Loucy (cell line): ENCODE measurements at regions not wholly inside any gene's neighbourhood (a gene's known extent, or its start where the extent isn't known, plus 50 kb on each side); places are given as distances from the start of the nearest gene placed in this dataset.

Experiments used
- H2AFZ ChIP-seq: fragments of 200-600 bp; sonication (generic); 2 replicates; pipeline ENCODE4 v1.6.0; 2016; ENCODE audit warnings: antibody characterized with exemption, mild to moderate bottlenecking, low read length, moderate library complexity
- H3F3A ChIP-seq: fragments of 200-600 bp; 2 replicates; pipeline ENCODE4 v1.6.0; 2016; ENCODE audit warnings: antibody characterized with exemption, low read depth, mild to moderate bottlenecking
- H3K27me3 ChIP-seq: fragments of 200-600 bp; sonication (generic); 2 replicates; pipeline ENCODE4 v1.6.1; 2014; ENCODE audit warnings: low read length, mild to moderate bottlenecking; ENCODE audit not compliant: insufficient read depth, poor library complexity, severe bottlenecking
- H3K36me3 ChIP-seq: fragments of 200-600 bp; sonication (generic); 2 replicates; pipeline ENCODE4 v1.6.1; 2016; ENCODE audit warnings: low read length; ENCODE audit not compliant: insufficient read depth
- H3K4me1 ChIP-seq: fragments of 200-600 bp; sonication (generic); 2 replicates; pipeline ENCODE4 v1.5.1; 2014; ENCODE audit warnings: low read length, mild to moderate bottlenecking; ENCODE audit not compliant: insufficient read depth, poor library complexity, severe bottlenecking
- H3K4me2 ChIP-seq: fragments of 200-600 bp; sonication (generic); 2 replicates; pipeline ENCODE4 v1.6.0; 2014; ENCODE audit warnings: antibody characterized with exemption, low read length, low read depth, mild to moderate bottlenecking; ENCODE audit not compliant: poor library complexity, severe bottlenecking
- H3K4me3 ChIP-seq: fragments of 200-600 bp; sonication (generic); 2 replicates; pipeline ENCODE4 v1.5.1; 2014; ENCODE audit warnings: low read length, mild to moderate bottlenecking, mixed read lengths; ENCODE audit not compliant: poor library complexity, severe bottlenecking
- H3K79me2 ChIP-seq: fragments of 200-600 bp; sonication (generic); 2 replicates; pipeline ENCODE4 v1.6.1; 2014; ENCODE audit warnings: low read length; ENCODE audit not compliant: insufficient read depth
- H3K9ac ChIP-seq: fragments of 200-600 bp; sonication (generic); 2 replicates; pipeline ENCODE4 v1.6.0; 2014; ENCODE audit warnings: mild to moderate bottlenecking, low read depth, low read length, moderate library complexity; ENCODE audit not compliant: poor library complexity, severe bottlenecking
- H3K9me2 ChIP-seq: fragments of 200-600 bp; sonication (generic); replicated peaks from 2 replicates; pipeline ENCODE4 v1.6.1; 2016; ENCODE audit warnings: low read depth, low read length, mixed read lengths
- H3K9me3 ChIP-seq: fragments of 200-600 bp; sonication (generic); 2 replicates; pipeline ENCODE4 v1.6.1; 2014; ENCODE audit warnings: mild to moderate bottlenecking, antibody characterized with exemption, low read length, low read depth; ENCODE audit not compliant: insufficient read depth
- H4K20me1 ChIP-seq: fragments of 200-600 bp; sonication (generic); 2 replicates; pipeline ENCODE4 v1.6.0; 2014; ENCODE audit warnings: antibody characterized with exemption, low read length, mild to moderate bottlenecking; ENCODE audit not compliant: insufficient read depth, poor library complexity, severe bottlenecking
- EZH2phosphoT487 ChIP-seq: fragments of 200-600 bp; IDR thresholded peaks from 2 replicates; pipeline ENCODE4 v1.6.1; 2018; ENCODE audit warnings: antibody characterized with exemption, mild to moderate bottlenecking, moderate library complexity, borderline replicate concordance
- TF ChIP-seq, protein P1 (sequence below): fragments of 200-600 bp; sonication (generic); conservative IDR thresholded peaks from 2 replicates; pipeline ENCODE4 v1.5.1; 2014; ENCODE audit warnings: mild to moderate bottlenecking, antibody characterized with exemption, low read length

DNA sequence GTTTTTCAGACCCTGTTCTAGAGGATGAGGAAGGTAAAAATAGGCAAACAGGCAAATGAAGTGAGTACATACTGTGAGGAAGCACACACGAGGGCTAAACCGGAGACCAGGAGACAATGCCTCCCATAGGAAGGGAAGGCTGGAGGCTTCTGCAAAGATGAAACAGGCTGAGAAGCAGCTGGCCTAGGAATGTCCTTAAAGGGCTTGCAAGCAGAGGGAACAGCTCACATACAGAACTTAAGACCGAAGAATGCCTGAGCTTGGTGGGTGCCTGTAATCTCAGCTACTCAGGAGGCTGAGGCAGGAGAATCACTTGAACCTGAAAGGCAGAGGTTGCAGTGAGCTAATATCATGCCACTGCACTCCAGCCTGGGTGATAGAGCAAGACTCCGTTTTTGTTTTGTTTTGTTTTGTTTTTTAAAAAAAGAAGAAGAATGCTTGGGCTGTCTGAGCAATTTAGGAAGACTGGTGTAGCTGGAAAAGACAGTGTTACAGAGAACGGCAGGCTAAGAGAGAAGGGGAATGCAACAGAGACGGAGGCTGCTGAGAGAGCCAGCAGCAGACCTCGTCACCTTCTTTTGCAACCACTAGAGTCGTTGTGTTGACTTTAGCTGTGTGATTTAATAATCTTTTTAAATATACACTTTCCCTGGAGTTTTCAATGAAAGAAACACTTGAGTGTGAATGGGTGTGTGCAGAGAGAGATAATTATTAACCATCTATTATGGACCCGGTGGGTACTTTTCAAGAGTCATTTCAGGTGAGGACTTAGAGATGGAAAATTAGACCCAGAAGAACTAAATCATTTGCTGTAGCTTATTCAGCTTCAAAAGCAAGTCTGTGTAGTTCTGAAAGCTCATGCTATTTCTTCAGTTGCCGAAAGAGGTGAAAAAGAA, 232.8 kb downstream of the GALR1 start:
- Histone ChIP-seq H3K9me3 (no peaks in the 10 kb centered on the region), H3K36me3 (no peaks in the 10 kb centered on the region), H3K4me1 (no peaks in the 10 kb centered on the region), H3F3A (no peaks in the 10 kb centered on the region), H3K4me3 (no peak overlapping the region), H3K9me2 (no peaks in the 10 kb centered on the region), H3K9ac (no peak overlapping the region), H4K20me1 (no peaks in the 10 kb centered on the region), H3K4me2 (no peak overlapping the region), H3K27me3 (no peaks in the 10 kb centered on the region), H2AFZ (no peak overlapping the region), H3K79me2 (no peaks in the 10 kb centered on the region)
- no peak for TF ChIP-seq EZH2phosphoT487
- TF ChIP-seq, protein P1, sequence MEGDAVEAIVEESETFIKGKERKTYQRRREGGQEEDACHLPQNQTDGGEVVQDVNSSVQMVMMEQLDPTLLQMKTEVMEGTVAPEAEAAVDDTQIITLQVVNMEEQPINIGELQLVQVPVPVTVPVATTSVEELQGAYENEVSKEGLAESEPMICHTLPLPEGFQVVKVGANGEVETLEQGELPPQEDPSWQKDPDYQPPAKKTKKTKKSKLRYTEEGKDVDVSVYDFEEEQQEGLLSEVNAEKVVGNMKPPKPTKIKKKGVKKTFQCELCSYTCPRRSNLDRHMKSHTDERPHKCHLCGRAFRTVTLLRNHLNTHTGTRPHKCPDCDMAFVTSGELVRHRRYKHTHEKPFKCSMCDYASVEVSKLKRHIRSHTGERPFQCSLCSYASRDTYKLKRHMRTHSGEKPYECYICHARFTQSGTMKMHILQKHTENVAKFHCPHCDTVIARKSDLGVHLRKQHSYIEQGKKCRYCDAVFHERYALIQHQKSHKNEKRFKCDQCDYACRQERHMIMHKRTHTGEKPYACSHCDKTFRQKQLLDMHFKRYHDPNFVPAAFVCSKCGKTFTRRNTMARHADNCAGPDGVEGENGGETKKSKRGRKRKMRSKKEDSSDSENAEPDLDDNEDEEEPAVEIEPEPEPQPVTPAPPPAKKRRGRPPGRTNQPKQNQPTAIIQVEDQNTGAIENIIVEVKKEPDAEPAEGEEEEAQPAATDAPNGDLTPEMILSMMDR, result no peak

DNA sequence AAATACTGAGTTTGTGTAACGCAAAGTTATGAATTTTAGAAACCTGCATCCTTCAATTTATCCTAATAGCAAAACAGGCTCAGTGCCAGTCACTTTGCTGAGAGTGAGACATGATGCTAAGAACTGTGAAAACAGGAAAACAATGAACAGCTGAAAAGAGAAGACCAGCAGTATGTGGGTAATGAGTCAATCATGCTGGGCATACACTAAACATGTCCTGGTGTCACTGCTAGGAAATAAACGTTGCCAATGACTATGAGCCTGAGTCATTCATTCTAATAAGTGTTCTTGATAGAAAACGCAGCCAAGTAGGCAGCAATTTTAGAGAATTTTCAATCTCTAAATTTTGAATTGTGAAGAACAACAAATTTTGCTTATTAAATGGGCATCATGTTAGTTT, 237.3 kb downstream of the GALR1 start:
- TF ChIP-seq, protein P1, result no peak
- no peak for TF ChIP-seq EZH2phosphoT487
- Histone ChIP-seq H3K4me2 (no peak overlapping the region), H3K4me1 (no peaks in the 10 kb centered on the region)

DNA sequence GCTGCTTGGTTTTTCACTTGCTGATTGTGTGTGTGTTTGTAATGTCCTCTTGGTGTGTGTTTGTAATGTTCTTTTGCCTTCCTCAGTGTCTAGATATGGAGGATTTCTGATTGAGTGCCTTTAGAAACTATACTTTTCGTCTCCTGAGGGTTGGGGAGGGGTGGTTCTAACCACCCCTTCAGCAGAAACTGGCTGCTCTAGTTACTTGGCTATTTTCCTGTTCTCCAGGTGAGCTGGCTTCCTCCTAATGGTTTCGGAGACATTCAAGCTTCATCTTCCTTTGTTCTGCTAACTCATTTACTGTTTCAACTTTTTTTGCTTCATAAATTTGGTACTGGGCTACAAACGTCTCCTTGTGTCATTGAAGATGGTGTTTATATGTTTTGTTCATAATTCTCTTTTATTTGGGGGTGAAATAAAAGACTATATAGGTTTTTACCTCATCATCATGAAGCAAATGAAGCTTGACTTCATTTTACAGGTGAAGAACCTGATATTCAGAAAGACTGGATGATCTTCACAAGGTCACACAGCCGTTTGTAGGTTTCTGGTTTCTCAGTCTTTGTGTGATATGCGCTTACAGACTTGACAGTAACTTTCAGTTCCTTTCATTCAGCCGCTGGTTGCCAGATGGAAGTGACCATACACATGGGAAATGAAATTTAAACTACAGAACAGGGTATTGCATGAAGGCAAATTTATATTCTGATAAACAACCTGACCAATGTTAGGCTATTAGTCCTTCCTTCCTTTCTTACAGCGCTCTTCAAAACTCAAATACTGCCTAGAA, 238.5 kb downstream of the GALR1 start:
- H2AFZ ChIP-seq, result no peak overlapping the region
- TF ChIP-seq EZH2phosphoT487, result no peak
- TF ChIP-seq, protein P1, result no peak
- H3F3A ChIP-seq, result no peaks in the 10 kb centered on the region
- H3K4me2 ChIP-seq, result no peak overlapping the region
- H3K4me1 ChIP-seq, result no peaks in the 10 kb centered on the region
- no peaks in the 10 kb centered on the region for H4K20me1 ChIP-seq
- H3K27me3 ChIP-seq, result no peaks in the 10 kb centered on the region
- H3K9ac ChIP-seq, result no peak overlapping the region
- no peaks in the 10 kb centered on the region for H3K9me2 ChIP-seq
- no peaks in the 10 kb centered on the region for H3K79me2 ChIP-seq
- no peaks in the 10 kb centered on the region for H3K36me3 ChIP-seq
- no peak overlapping the region for H3K4me3 ChIP-seq
- H3K9me3 ChIP-seq, result no peaks in the 10 kb centered on the region

More for the DNA sequence above, 237.3 kb downstream of the GALR1 start:
- no peaks in the 10 kb centered on the region for H3F3A ChIP-seq
- H3K9ac ChIP-seq, result no peak overlapping the region
- H3K36me3 ChIP-seq, result no peaks in the 10 kb centered on the region
- no peak overlapping the region for H2AFZ ChIP-seq
- H3K9me2 ChIP-seq, result no peaks in the 10 kb centered on the region
- H3K4me3 ChIP-seq, result no peak overlapping the region
- H4K20me1 ChIP-seq, result no peaks in the 10 kb centered on the region
- no peaks in the 10 kb centered on the region for H3K79me2 ChIP-seq
- no peaks in the 10 kb centered on the region for H3K9me3 ChIP-seq
- no peaks in the 10 kb centered on the region for H3K27me3 ChIP-seq
